ENCODE measurements at regions not wholly inside any gene's neighbourhood (a gene's known extent, or its start where the extent isn't known, plus 50 kb on each side); places are given as distances from the start of the nearest gene placed in this dataset.

DNA sequence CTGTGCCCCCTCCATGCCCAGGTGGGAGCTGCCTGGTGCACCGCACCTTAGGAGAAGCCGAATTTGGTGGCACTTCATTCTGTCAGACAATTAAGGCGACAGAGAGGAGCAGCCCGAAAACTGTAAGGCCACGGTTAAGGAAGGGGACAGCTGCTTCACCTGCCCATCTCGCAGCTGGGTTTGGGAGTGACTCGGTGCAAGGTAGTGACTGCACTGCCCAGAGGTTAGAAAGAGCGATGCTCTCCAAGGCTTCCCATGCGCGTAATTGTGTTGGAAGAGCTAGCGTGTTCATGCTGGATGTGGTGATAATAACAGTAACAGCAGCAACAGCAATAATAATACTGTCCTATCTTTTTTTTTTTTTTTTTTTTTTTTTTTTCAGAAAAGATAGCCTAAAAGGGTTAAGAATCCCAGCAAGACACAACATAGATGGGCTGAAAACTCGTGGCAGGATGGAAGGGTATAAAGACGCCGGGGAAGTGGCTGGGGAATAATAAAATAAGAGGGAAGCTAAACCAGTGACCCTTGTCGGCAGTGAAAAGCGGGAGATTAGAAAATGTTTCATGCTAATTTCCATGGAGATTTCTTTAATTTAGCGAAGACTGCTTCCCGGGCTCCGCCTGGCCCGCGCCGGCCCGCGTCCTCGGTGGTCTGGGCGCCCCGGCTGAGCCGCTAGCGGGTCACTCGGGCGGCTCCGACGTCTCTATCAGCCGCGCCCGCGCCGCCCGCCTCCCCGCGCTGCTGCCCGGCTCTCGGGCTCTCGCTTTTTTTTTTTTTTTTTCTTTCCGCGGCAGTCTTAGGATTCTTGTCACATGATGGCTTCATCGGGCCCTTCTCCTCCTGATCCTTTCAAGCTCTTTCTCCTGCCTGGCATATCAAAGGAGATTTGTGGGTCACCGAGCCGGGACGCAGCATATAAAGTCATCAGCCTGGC is 617.1 kb downstream of the NR2F2 start:
- TF ChIP-seq CTCF (IDR thresholded peaks at IDR 0.05), result no peak
- TF ChIP-seq POLR2AphosphoS5 (IDR thresholded peaks at IDR 0.05), result no peak

Data from breast epithelium (tissue), 3 donors.